H1 (cell line): ENCODE measurements at regions not wholly inside any gene's neighbourhood (a gene's known extent, or its start where the extent isn't known, plus 50 kb on each side); places are given as distances from the start of the nearest gene placed in this dataset.

Experiments used
- CTCF ChIA-PET: fragments of 300-600 bp; sonication (Branson Sonifier 250); formaldehyde crosslinking; loops from one replicate; lab custom pipeline; 2021; ENCODE audit not compliant: partially characterized antibody; lab: Charles Lee
- POLR2A ChIA-PET: fragments of 300-600 bp; sonication (Branson Sonifier 250); formaldehyde crosslinking; loops from one replicate; lab custom pipeline; 2021; ENCODE audit warnings: inconsistent platforms; ENCODE audit not compliant: partially characterized antibody; lab: Charles Lee
- DNase-seq, 2 experiments: peaks; one replicate each; pipeline versions ENCODE4 v3.0.0 to v3.0.0-alpha.2; 2010 to 2022; ENCODE audit warnings: low spot score in 2 of 2, low read depth in 1 of 2, mixed read lengths in 1 of 2
- FAIRE-seq: peaks from 2 replicates; lab custom pipeline; 2011; peaks lifted over from hg19 to GRCh38; lab: Jason Lieb, UNC
- H2AFZ ChIP-seq: 2 replicates; pipeline ENCODE4 v1.8.1; 2012; ENCODE audit warnings: low read length, inconsistent platforms
- H2AK5ac ChIP-seq: 2 replicates; pipeline ENCODE4 v1.6.1; 2013; ENCODE audit warnings: low read depth, low read length
- H2BK120ac ChIP-seq: replicated peaks from 2 replicates; pipeline ENCODE3; 2013; ENCODE audit warnings: low read depth, low read length, inconsistent platforms
- H2BK12ac ChIP-seq: 2 replicates; pipeline ENCODE4 v1.6.1; 2013; ENCODE audit warnings: low read depth, low read length
- H2BK15ac ChIP-seq: 2 replicates; pipeline ENCODE4 v1.6.1; 2013; ENCODE audit warnings: low read length
- H2BK20ac ChIP-seq: 2 replicates; pipeline ENCODE4 v1.6.1; 2013; ENCODE audit warnings: low read length
- H2BK5ac ChIP-seq: 2 replicates; pipeline ENCODE4 v1.6.1; 2013; ENCODE audit warnings: low read depth, low read length
- H3K14ac ChIP-seq: 2 replicates; pipeline ENCODE4 v1.6.1; 2013; ENCODE audit warnings: inconsistent platforms; ENCODE audit not compliant: insufficient read length
- H3K18ac ChIP-seq: 2 replicates; pipeline ENCODE4 v1.6.1; 2013; ENCODE audit warnings: low read length; ENCODE audit errors: extremely low read depth
- H3K23ac ChIP-seq: 2 replicates; pipeline ENCODE4 v1.6.1; 2013; ENCODE audit warnings: inconsistent platforms; ENCODE audit not compliant: insufficient read length
- H3K23me2 ChIP-seq: 2 replicates; pipeline ENCODE4 v1.6.1; 2013; ENCODE audit warnings: low read depth, low read length
- H3K27ac ChIP-seq: 2 replicates; pipeline ENCODE4 v1.6.1; 2011; ENCODE audit warnings: low read depth, low read length, inconsistent platforms
- H3K27me3 ChIP-seq, 4 experiments: replicated peaks in 1 of 4; 1 replicate in 1 of 4; 2 replicates in 3 of 4; pipeline versions ENCODE4 v1.6.1 to v1.8.1; 2011 to 2013; ENCODE audit warnings: low read length in 3 of 4, mild to moderate bottlenecking in 3 of 4, inconsistent platforms in 2 of 4, mixed read lengths in 2 of 4, moderate library complexity in 1 of 4; ENCODE audit not compliant: control insufficient read depth in 3 of 4, insufficient read depth in 3 of 4; ENCODE audit errors: extremely low read depth in 1 of 4
- H3K36me3 ChIP-seq, 4 experiments: 2 replicates each; pipeline versions ENCODE4 v1.6.1 to v1.8.1; 2011 to 2013; ENCODE audit warnings: mild to moderate bottlenecking in 4 of 4, low read length in 3 of 4, moderate library complexity in 2 of 4, control low read depth in 1 of 4, inconsistent platforms in 1 of 4; ENCODE audit not compliant: insufficient read depth in 4 of 4, control insufficient read depth in 2 of 4
- H3K4ac ChIP-seq: replicated peaks from 2 replicates; pipeline ENCODE3; 2013; ENCODE audit warnings: low read length, low read depth, mixed read lengths, inconsistent platforms; ENCODE audit not compliant: insufficient read length
- H3K4me1 ChIP-seq, 4 experiments: replicated peaks in 1 of 4; 1 replicate in 1 of 4; 2 replicates in 3 of 4; pipeline versions ENCODE4 v1.6.1 to v1.8.1; 2011 to 2013; ENCODE audit warnings: low read length in 3 of 4, inconsistent platforms in 2 of 4, mixed read lengths in 1 of 4; ENCODE audit not compliant: insufficient read depth in 4 of 4, control insufficient read depth in 3 of 4
- H3K4me2 ChIP-seq, 2 experiments: 2 replicates each; pipeline versions ENCODE4 v1.6.1 to v1.8.1; 2011 to 2013; ENCODE audit warnings: low read depth in 2 of 2, low read length in 2 of 2, control low read depth in 1 of 2, inconsistent platforms in 1 of 2, mild to moderate bottlenecking in 1 of 2; ENCODE audit not compliant: insufficient read depth in 1 of 2
- H3K4me3 ChIP-seq, 4 experiments: fragments of 200-600, 300-600 bp in 1 of 4; sonication (generic), shearing (Covaris generic), sonication (Bioruptor Twin) in 1 of 4; 2 replicates each; pipeline versions ENCODE4 v1.5.1 to v1.8.1; 2011 to 2016; ENCODE audit warnings: low read length in 4 of 4, low read depth in 3 of 4, control low read depth in 2 of 4, inconsistent platforms in 2 of 4, mild to moderate bottlenecking in 2 of 4, mixed read lengths in 1 of 4, moderate library complexity in 1 of 4; ENCODE audit not compliant: insufficient read depth in 2 of 4; ENCODE audit errors: extremely low read depth in 1 of 4
- H3K56ac ChIP-seq: replicated peaks from 2 replicates; pipeline ENCODE3; 2013; ENCODE audit warnings: low read depth, mild to moderate bottlenecking, mixed read lengths, low read length, inconsistent platforms; ENCODE audit not compliant: insufficient read length
- H3K79me1 ChIP-seq: 2 replicates; pipeline ENCODE4 v1.6.1; 2013; ENCODE audit warnings: low read depth, low read length, control low read depth
- H3K79me2 ChIP-seq, 2 experiments: 2 replicates each; pipeline versions ENCODE4 v1.6.1 to v1.8.1; 2012 to 2013; ENCODE audit warnings: low read length in 2 of 2, mild to moderate bottlenecking in 2 of 2, inconsistent platforms in 1 of 2; ENCODE audit not compliant: insufficient read depth in 2 of 2, control insufficient read depth in 1 of 2
- H3K9ac ChIP-seq, 4 experiments: replicated peaks in 1 of 4; 1 replicate in 1 of 4; 2 replicates in 3 of 4; pipeline versions ENCODE4 v1.6.1 to v1.8.1; 2011 to 2013; ENCODE audit warnings: low read depth in 3 of 4, low read length in 3 of 4, control low read depth in 2 of 4, mild to moderate bottlenecking in 2 of 4, moderate library complexity in 2 of 4, inconsistent platforms in 1 of 4; ENCODE audit errors: extremely low read depth in 1 of 4
- H3K9me3 ChIP-seq, 2 experiments: 2 replicates each; pipeline versions ENCODE4 v1.6.1 to v1.8.1; 2012 to 2013; ENCODE audit warnings: mild to moderate bottlenecking in 2 of 2, moderate library complexity in 2 of 2, control low read depth in 1 of 2, inconsistent platforms in 1 of 2, low read depth in 1 of 2, low read length in 1 of 2, mixed read lengths in 1 of 2; ENCODE audit not compliant: insufficient read depth in 2 of 2
- H4K20me1 ChIP-seq, 2 experiments: replicated peaks in 1 of 2; 2 replicates each; pipeline versions ENCODE3 to v1.8.1; 2011 to 2013; ENCODE audit warnings: inconsistent platforms in 2 of 2, low read length in 2 of 2, mild to moderate bottlenecking in 1 of 2; ENCODE audit not compliant: insufficient read depth in 2 of 2, control insufficient read depth in 1 of 2
- H4K5ac ChIP-seq: 2 replicates; pipeline ENCODE4 v1.6.1; 2013; ENCODE audit warnings: low read length, low read depth, mixed read lengths, inconsistent platforms; ENCODE audit not compliant: insufficient read length
- H4K8ac ChIP-seq: 2 replicates; pipeline ENCODE4 v1.8.0; 2013; ENCODE audit warnings: mild to moderate bottlenecking, moderate library complexity, low read length, inconsistent platforms; ENCODE audit not compliant: insufficient read depth; ENCODE audit errors: extremely low read depth
- H4K91ac ChIP-seq: replicated peaks from 2 replicates; pipeline ENCODE3; 2013; ENCODE audit warnings: low read length, mixed read lengths, inconsistent platforms; ENCODE audit not compliant: insufficient read length
- BRCA1 ChIP-seq: IDR thresholded peaks from 2 replicates; pipeline ENCODE4 v1.6.1; 2012; ENCODE audit warnings: low read depth, low read length, improper control_type of control experiment
- CHD2 ChIP-seq: IDR thresholded peaks from 2 replicates; pipeline ENCODE4 v1.6.1; 2012; ENCODE audit warnings: low read length, improper control_type of control experiment
- CTBP2 ChIP-seq: IDR thresholded peaks from 2 replicates; pipeline ENCODE4 v1.7.0; 2011; ENCODE audit warnings: borderline replicate concordance, mild to moderate bottlenecking, moderate library complexity, mixed read lengths, low read length; ENCODE audit not compliant: insufficient read depth, insufficient read length
- PHF8 ChIP-seq: fragments of 200-600 bp; sonication (generic); conservative IDR thresholded peaks from 2 replicates; pipeline ENCODE4 v1.7.1; 2012; ENCODE audit warnings: low read depth, mild to moderate bottlenecking, inconsistent platforms, low read length, moderate library complexity
- SRF ChIP-seq: IDR thresholded peaks from 2 replicates; pipeline ENCODE4 v1.6.1; 2011; ENCODE audit warnings: mild to moderate bottlenecking, low read depth, low read length, moderate library complexity
- ZNF274 ChIP-seq: IDR thresholded peaks from 2 replicates; pipeline ENCODE4 v1.7.0; 2012; ENCODE audit warnings: low read length, borderline replicate concordance; ENCODE audit errors: extremely low read depth

GRCh38 chr2:67717692-67718091 is 320.6 kb downstream of the ETAA1 start:
- no peak for FAIRE-seq
- Histone ChIP-seq H3K4me3 (no peak overlapping the region), H3K79me2 (no peaks in the 10 kb centered on the region), H4K5ac (no peak overlapping the region), H3K23me2 (no peaks in the 10 kb centered on the region), H3K79me1 (no peaks in the 10 kb centered on the region), H3K36me3 (no peaks in the 10 kb centered on the region; a peak in 1 of 8 replicates), H3K27me3 (no peaks in the 10 kb centered on the region), H4K8ac (no peak overlapping the region), H2BK5ac (no peak overlapping the region), H3K9ac (no peak overlapping the region), H2BK20ac (no peak overlapping the region), H4K91ac (no peak overlapping the region), H3K4ac (no peak overlapping the region), H3K27ac (no peak overlapping the region), H2BK15ac (no peak overlapping the region), H3K18ac (no peak overlapping the region), H3K14ac (no peak overlapping the region), H2BK120ac (no peak overlapping the region), H2AFZ (no peak overlapping the region), H3K9me3 (peaks cover 0 to 2% of the 10 kb centered on the region in 2 experiments; a peak in 1 of 4 replicates), H3K4me1 (no peaks in the 10 kb centered on the region), H2AK5ac (no peak overlapping the region), H2BK12ac (no peak overlapping the region), H3K4me2 (no peak overlapping the region), H3K23ac (no peak overlapping the region), H3K56ac (no peak overlapping the region), H4K20me1 (no peaks in the 10 kb centered on the region)
- POLR2A ChIA-PET: no interaction called here
- DNase-seq: no peak
- CTCF ChIA-PET: no interaction called here
- TF ChIP-seq BRCA1 (no peak), SRF (no peak), CHD2 (no peak), CTBP2 (no peak), PHF8 (no peak), ZNF274 (no peak)
